ENCODE measurements at regions not wholly inside any gene's neighbourhood (a gene's known extent, or its start where the extent isn't known, plus 50 kb on each side); places are given as distances from the start of the nearest gene placed in this dataset.

GRCh38 chr6:88360203-88360797, 194.2 kb upstream of the CNR1 start:
- Histone ChIP-seq H3K4me3 (replicated peaks in 1 of 3) (no peak overlapping the region), H3K27me3 (no peaks in the 10 kb centered on the region), H3K36me3 (no peaks in the 10 kb centered on the region), H3K27ac (no peak overlapping the region), H3K9me3 (no peaks in the 10 kb centered on the region), H3K4me1 (no peaks in the 10 kb centered on the region)
- intact Hi-C loops (cut with DNase I): no loop called here
- no peak for DNase-seq
- no peak for TF ChIP-seq CTCF (IDR thresholded peaks at IDR 0.05)
- no peak for TF ChIP-seq POLR2A (IDR thresholded peaks at IDR 0.05)
- 57 to 70% methylated on average over 1 of the region's 1 CpG for WGBS, 2 donors

GRCh38 chr6:88359530-88360202, 193.5 kb upstream of the CNR1 start:
- Histone ChIP-seq H3K27me3 (no peaks in the 10 kb centered on the region), H3K9me3 (no peaks in the 10 kb centered on the region), H3K27ac (no peak overlapping the region), H3K36me3 (no peaks in the 10 kb centered on the region), H3K4me1 (no peaks in the 10 kb centered on the region), H3K4me3 (replicated peaks in 1 of 3) (no peak overlapping the region)
- TF ChIP-seq POLR2A (IDR thresholded peaks at IDR 0.05): no peak
- no peak for TF ChIP-seq CTCF (IDR thresholded peaks at IDR 0.05)
- intact Hi-C loops (cut with DNase I): no loop called here
- WGBS, 2 donors: 74% methylated on average over 3 of the region's 3 CpGs
- DNase-seq: no peak

- intact Hi-C loops (cut with DNase I): no loop called here
- H3K27me3 ChIP-seq: no peaks in the 10 kb centered on the region
Observed at GRCh38 chr6:88358846-88359245, 192.7 kb upstream of the CNR1 start.

GRCh38 chr6:88349511-88349910, 183.4 kb upstream of the CNR1 start:
- TF ChIP-seq CTCF (IDR thresholded peaks at IDR 0.05) (no peak), POLR2A (IDR thresholded peaks at IDR 0.05) (no peak)
- no peaks in the 10 kb centered on the region for H3K4me1 ChIP-seq
- DNase-seq: no peak
- H3K27ac ChIP-seq: no peak overlapping the region
- 34 to 41% methylated on average over 1 of the region's 1 CpG for WGBS, 2 donors
- H3K27me3 ChIP-seq: no peaks in the 10 kb centered on the region
- no peaks in the 10 kb centered on the region for H3K36me3 ChIP-seq
- H3K9me3 ChIP-seq: no peaks in the 10 kb centered on the region
- intact Hi-C loops (cut with DNase I): no loop called here
- H3K4me3 ChIP-seq (replicated peaks in 1 of 3): no peak overlapping the region

More at GRCh38 chr6:88358846-88359245, 192.7 kb upstream of the CNR1 start:
- no peaks in the 10 kb centered on the region for H3K9me3 ChIP-seq
- H3K27ac ChIP-seq: no peak overlapping the region
- no peak for DNase-seq
- H3K4me1 ChIP-seq: no peaks in the 10 kb centered on the region
- no peak overlapping the region for H3K4me3 ChIP-seq (replicated peaks in 1 of 3)
- no peaks in the 10 kb centered on the region for H3K36me3 ChIP-seq
- TF ChIP-seq POLR2A (IDR thresholded peaks at IDR 0.05): no peak
- no peak for TF ChIP-seq CTCF (IDR thresholded peaks at IDR 0.05)

- no peak for DNase-seq
- Histone ChIP-seq H3K27me3 (no peaks in the 10 kb centered on the region), H3K9me3 (no peaks in the 10 kb centered on the region), H3K4me1 (no peaks in the 10 kb centered on the region), H3K4me3 (replicated peaks in 1 of 3) (no peak overlapping the region), H3K36me3 (no peaks in the 10 kb centered on the region), H3K27ac (no peak overlapping the region)
- intact Hi-C loops (cut with DNase I): no loop called here
- no peak for TF ChIP-seq CTCF (IDR thresholded peaks at IDR 0.05)
- TF ChIP-seq POLR2A (IDR thresholded peaks at IDR 0.05): no peak
- WGBS, 2 donors: 68 to 83% methylated on average over 3 of the region's 3 CpGs
Observed at GRCh38 chr6:88342336-88342735, 176.2 kb upstream of the CNR1 start.

All from thyroid gland (tissue), 4 donors.